GM21737 (cell line): ENCODE measurements at regions not wholly inside any gene's neighbourhood (a gene's known extent, or its start where the extent isn't known, plus 50 kb on each side); places are given as distances from the start of the nearest gene placed in this dataset.

ENCODE experiments used
- ATAC-seq: cut with Tn5 transposase; IDR thresholded peaks from one replicate; pipeline ENCODE4 v1.9.1; 2021; ENCODE audit warnings: mild to moderate bottlenecking, moderate library complexity; ENCODE audit not compliant: unreplicated experiment

- ATAC-seq: no peak
These were observed 629.8 kb downstream of the ETV1 start for GRCh38 chr7:13359656-13360055.

- no peak for ATAC-seq
These were observed 602.7 kb downstream of the ETV1 start for GRCh38 chr7:13386741-13387140.

- no peak for ATAC-seq
These were observed 581.6 kb downstream of the ETV1 start for GRCh38 chr7:13407911-13408310.

- ATAC-seq: no peak
These were observed 578.3 kb downstream of the ETV1 start for GRCh38 chr7:13411151-13411550.

GRCh38 chr7:13411636-13412035, 577.8 kb downstream of the ETV1 start:
- no peak for ATAC-seq

GRCh38 chr7:13414181-13414580, 575.3 kb downstream of the ETV1 start:
- no peak for ATAC-seq

- no peak for ATAC-seq
These were observed 574.8 kb downstream of the ETV1 start for GRCh38 chr7:13414661-13415107.

GRCh38 chr7:13416071-13416470, 573.4 kb downstream of the ETV1 start:
- no peak for ATAC-seq

- ATAC-seq: no peak
These were observed 572.9 kb downstream of the ETV1 start for GRCh38 chr7:13416544-13416943.

- ATAC-seq: no peak
These were observed 568.7 kb downstream of the ETV1 start for GRCh38 chr7:13420726-13421125.

GRCh38 chr7:13421776-13422175, 567.7 kb downstream of the ETV1 start:
- ATAC-seq: no peak

GRCh38 chr7:13433946-13434345, 555.5 kb downstream of the ETV1 start:
- no peak for ATAC-seq

- ATAC-seq: no peak
These were observed 547.2 kb downstream of the ETV1 start for GRCh38 chr7:13442226-13442625.

- no peak for ATAC-seq
These were observed 541.8 kb downstream of the ETV1 start for GRCh38 chr7:13447637-13448036.

- no peak for ATAC-seq
These were observed 541.2 kb downstream of the ETV1 start for GRCh38 chr7:13448243-13448642.

- ATAC-seq: no peak
These were observed 540.0 kb downstream of the ETV1 start for GRCh38 chr7:13449460-13449859.

- no peak for ATAC-seq
These were observed 534.4 kb downstream of the ETV1 start for GRCh38 chr7:13454916-13455592.

GRCh38 chr7:13457790-13458189, 531.7 kb downstream of the ETV1 start:
- ATAC-seq: no peak

GRCh38 chr7:13466874-13467547, 522.5 kb downstream of the ETV1 start:
- no peak for ATAC-seq

- no peak for ATAC-seq
These were observed 512.5 kb downstream of the ETV1 start for GRCh38 chr7:13476881-13477444.

GRCh38 chr7:13489386-13489785, 500.1 kb downstream of the ETV1 start:
- ATAC-seq: no peak

GRCh38 chr7:13496976-13497375, 492.5 kb downstream of the ETV1 start:
- ATAC-seq: no peak
